ENCODE measurements at regions not wholly inside any gene's neighbourhood (a gene's known extent, or its start where the extent isn't known, plus 50 kb on each side); places are given as distances from the start of the nearest gene placed in this dataset.

DNA sequence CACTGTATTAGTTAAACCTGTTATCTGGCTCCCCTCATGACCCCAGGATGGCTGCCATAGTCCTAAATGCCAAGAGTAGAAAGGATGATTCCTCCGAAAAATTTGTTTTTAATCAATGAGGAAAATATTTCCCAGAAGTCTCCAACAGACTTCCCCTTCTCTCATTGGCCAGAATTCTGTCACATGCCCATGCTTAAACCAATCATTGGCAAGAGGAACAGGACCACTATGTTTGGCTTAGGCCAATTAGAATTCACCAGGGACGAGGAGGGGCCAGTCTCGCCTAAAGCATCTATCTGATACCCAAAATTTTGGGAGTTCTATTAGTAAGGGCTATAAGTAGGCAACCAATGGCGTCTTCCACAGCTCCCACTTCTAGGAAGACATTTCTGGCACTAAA lies 71.2 kb upstream of the IL6 start:
- no peak for DNase-seq

DNA sequence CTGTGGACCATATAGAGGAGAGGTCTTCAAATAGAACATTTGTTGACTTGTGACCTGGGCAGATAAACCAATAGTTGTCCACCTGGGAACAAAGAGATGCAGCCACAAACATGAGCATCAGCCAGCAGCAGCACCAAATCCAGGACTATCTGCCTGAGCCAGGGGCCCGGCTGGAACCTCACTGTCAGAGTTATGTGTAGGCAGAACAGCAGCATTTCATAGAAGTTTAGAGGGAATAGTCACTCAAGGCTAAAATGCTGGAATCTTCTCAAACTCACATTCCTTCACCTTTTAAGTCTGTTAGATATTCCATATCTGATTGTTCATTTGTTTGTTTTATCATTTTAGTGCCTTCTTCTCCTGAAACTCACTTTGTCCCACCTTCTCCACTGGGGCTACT lies 72.2 kb upstream of the IL6 start:
- no peak for DNase-seq

DNA sequence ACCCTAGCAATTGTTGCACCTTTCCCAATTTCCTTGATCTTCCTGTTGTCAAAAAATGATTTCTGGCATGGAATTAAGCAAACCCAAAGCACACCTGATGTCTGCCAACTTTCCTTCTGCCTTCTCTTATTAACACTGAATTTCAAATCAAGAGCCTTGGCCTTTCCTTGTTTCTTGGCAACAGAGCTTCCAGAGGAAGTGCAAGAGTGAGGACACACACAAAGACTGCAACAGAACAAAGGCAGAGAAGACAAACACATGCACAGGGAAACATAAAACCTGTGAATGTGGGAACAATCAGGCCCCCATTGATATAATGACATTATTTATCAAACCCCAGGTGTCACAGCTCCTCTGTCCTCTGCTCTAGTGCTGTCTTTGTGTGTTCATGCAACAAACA lies 73.0 kb upstream of the IL6 start:
- DNase-seq, result no peak

- no peak for DNase-seq
Measured at GRCh38 chr7:22651534-22652243, 75.3 kb upstream of the IL6 start.

- DNase-seq, result no peak
Measured at GRCh38 chr7:22651036-22651435, 76.0 kb upstream of the IL6 start.

- DNase-seq, result no peak
Measured at GRCh38 chr7:22649686-22650085, 77.3 kb upstream of the IL6 start.

DNA sequence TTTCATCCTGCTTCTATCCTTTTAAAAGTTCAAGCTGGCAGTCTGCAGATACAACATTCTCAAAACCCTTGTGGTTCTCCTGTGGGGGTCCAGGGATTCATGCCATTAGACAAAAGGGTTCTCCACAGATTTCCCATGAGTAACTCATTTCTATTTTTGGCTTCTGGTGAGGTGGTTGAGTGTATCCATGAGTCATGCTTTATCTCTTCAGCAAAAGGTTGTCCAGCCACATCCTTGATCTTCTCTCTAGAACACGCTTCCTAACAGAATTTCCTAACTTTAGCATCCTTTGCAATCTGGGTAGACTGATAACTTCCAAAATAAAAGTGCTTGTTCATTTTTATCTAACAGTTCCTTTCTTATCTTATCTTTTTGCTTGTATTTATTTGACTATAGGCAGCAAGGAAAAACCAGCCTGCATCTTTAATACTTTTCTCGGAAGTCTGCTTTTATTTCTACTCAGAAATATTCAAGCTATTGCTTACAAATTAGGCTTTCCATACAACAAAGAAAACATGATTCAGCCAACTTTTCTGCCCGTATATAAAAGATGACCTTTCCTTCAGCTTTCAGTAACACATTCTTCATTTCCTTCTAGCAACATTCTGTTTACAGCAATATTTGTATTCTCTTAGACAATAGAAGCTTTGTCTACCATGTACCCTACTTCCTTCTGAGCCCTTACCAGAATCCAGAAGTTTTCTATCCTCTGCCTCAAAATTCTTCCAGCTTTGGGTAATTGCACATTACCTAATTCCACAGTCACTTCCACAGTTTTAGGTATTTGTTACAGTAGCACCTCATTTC lies 79.3 kb upstream of the IL6 start:
- no peak for DNase-seq

DNA sequence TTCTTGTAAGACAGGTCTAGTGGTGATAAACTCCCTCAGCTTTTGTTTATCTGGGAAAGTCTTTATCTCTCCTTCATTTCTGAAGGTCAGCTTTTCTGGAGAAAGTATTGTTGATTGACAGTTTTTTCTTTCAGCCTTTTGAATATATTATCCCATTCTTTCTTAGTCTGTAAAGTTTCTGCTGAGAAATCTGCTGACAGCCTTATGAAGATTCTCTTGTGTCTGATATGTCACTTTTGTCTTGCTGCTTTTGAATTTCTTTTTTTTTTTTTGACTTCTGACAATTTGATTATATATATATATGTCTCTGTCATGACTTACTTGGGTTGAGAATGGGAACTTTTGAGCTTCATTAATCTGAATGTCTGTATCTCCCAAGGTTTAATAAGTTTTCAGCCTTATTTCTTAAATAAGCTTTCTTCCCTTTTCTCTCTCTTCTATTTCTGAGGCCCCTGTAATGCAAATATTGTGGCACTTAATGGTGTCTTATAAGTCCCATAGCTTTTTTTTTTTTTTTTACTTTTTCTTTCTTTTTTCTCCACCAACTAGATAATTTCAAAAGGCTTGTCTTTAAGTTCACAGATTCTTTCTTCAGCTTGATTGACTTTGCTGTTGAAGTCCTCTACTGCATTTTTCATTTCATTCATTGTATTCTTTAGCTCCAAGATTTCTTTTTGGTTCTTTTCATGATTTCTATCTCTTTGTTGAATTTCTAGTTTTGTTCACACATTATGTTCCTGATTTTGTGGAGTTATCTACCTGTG lies 81.4 kb upstream of the IL6 start:
- no peak for DNase-seq

DNA sequence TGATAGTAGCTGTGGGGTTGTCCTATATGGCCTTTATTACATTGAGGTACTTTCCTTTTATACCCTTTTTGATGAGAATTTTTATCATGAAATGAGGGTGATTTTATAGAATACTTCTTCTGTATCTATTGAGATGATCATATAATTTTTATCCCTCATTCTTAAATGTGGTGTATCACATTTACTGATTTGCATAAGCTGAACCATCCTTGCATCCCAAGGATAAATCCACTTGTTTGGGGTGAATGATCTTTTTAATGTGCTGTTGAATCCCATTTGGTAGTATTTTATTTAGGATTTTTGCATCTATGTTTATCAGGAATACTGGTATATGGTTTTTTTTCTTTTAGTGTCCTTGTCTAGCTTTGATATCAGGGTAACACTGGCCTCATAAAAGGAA lies 84.5 kb upstream of the IL6 start:
- DNase-seq, result no peak

GRCh38 chr7:22640269-22640668 lies 86.7 kb upstream of the IL6 start:
- no peak for DNase-seq

DNA sequence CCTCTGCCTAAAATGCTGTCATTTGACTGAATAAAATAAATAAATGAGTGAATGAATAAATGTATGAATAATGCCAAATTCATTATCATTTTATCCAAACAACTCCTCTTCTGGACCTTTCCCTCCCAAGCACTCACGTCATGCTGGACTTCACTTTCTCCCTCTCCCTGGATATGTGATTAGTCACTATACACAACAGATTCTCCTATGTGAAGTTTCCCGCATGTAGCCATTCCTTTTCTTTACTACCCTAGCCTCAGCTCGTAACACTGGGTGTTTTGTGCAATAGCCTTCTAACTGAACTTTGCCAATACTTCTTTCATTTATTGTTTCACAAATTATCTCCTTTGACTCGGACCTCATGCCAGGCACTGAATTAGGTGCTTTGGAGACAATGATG lies 87.6 kb upstream of the IL6 start:
- no peak for DNase-seq

GRCh38 chr7:22635349-22635748 lies 91.7 kb upstream of the IL6 start:
- no peak for DNase-seq

GRCh38 chr7:22633954-22634474 lies 93.0 kb upstream of the IL6 start:
- DNase-seq, result no peak

- no peak for DNase-seq
Measured at GRCh38 chr7:22633286-22633953, 93.6 kb upstream of the IL6 start.

- DNase-seq, result no peak
Measured at GRCh38 chr7:22632674-22633073, 94.3 kb upstream of the IL6 start.

DNA sequence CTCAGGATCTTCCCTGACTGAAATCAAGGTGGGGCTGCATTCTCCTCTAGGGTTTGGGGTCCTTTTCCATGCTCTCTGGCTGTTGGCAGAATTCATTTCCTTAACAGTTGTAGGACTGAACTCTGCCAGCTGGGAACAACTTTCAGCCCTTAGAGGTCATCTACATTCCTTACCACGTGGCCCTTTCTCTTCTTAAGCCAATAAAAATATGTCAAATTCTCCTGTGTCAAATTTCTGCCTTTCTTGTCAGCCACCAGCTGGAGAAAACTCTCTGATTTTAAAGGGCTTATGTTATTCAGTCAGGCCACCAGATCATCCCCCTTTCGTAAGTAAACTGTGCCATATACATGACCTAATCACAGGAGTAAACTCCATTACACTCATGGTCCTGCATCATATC lies 95.3 kb upstream of the IL6 start:
- no peak for DNase-seq

DNA sequence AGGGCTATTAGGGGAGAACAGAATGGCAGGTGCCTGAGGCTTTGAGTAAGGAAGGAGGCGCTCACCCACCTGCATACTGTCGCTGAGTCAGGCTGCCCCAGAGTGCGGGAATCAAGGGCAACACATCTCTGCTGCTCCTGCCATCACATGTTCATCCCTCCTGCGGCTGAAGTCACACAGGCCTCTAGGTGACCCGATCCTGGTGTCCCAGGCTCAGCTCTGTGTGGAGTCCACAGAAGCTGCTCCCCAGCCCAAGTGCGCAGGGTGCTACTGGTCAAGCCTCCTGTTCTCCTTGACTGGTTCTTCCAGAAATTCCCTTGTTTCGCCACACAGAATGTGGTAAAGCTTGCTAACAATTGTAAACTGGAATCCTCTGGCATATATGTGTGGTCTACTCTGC lies 96.9 kb upstream of the IL6 start:
- no peak for DNase-seq

- no peak for DNase-seq
Measured at GRCh38 chr7:22629056-22629455, 97.9 kb upstream of the IL6 start.

DNA sequence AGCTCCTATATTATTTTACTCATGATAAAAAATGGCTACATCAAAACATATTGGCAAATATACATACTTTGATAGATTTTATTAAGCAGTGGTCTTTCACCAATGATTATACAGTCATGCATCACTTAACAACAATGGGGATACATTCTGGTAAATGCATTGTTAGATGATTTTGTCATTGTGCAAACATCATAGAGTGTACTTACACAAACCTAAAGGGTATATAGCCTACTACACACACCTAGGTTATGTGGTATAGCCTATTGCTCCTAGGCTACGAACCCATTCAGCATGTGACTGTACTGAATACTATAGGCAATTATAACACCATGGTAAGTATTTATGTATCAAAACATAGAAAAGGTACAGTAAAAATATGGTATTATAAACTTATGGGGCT lies 98.9 kb upstream of the IL6 start:
- no peak for DNase-seq

- DNase-seq, result no peak
Measured at GRCh38 chr7:22627136-22627535, 99.9 kb upstream of the IL6 start.

GRCh38 chr7:22625251-22625650 lies 101.7 kb upstream of the IL6 start:
- DNase-seq, result no peak

DNA sequence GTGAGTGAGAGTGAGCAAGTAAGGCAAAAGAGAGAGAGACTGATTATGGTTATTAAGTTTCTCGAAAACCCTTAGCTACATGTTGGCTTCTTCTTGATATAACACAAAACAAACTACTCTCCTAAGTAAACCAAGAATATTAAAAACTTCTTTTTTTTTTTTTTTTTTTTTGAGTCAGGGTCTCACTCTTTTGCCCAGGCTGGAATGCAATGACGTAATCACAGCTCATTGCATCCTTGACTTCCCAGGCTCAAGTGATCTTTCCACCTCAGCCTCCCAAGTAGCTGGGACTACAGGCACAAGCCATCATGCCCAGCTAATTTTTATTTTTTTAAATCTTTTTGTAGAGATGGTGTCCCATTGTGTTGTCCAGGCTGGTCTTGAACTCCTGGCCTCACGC lies 102.2 kb upstream of the IL6 start:
- DNase-seq, result no peak

DNA sequence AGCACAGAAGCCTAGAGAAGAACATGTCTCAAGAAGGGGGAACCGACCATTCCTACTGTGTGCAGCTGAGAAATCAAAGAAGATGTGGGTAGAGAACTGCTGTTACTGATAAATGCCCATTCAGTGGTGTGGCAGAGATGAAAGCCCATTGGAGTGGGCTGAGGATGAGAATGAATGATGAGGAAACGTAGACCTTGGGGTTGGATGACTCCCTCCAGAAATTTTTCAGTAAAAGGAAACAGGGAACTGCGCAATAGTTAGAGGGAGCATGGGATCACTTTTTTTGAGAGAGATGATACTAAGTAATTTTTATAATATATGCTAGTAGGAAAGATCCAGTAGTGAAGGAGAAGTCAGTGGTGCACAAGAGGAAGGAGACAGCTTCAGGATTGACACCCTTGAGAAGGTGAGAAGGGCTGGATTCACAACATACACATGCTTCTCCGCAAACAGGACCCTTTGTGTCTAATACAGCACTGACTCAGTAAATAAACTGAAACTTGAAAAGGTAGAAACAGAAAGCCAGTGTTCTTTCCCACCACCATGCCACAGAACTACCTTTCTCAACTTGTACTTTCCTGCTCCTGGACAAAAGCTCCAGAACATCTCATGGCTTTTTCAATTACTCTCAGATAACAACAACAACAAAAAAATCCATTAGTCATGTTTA lies 104.7 kb upstream of the IL6 start:
- DNase-seq, result no peak
